ENCODE measurements at regions not wholly inside any gene's neighbourhood (a gene's known extent, or its start where the extent isn't known, plus 50 kb on each side); places are given as distances from the start of the nearest gene placed in this dataset.

- no peak for DNase-seq (ENCODE audit: low read depth in 1 of 2, low spot score in 1 of 2)
Observed at GRCh38 chr1:207971331-207972219, 60.6 kb upstream of the CD34 start.

- DNase-seq (ENCODE audit: low read depth in 1 of 2, low spot score in 1 of 2) = no peak
Observed at GRCh38 chr1:207970329-207971233, 59.7 kb upstream of the CD34 start.

GRCh38 chr1:207969528-207969927 is 58.6 kb upstream of the CD34 start:
- no peak for DNase-seq (ENCODE audit: low read depth in 1 of 2, low spot score in 1 of 2)

- DNase-seq (ENCODE audit: low read depth in 1 of 2, low spot score in 1 of 2) = no peak
Observed at GRCh38 chr1:207968521-207969009, 57.6 kb upstream of the CD34 start.

- DNase-seq (ENCODE audit: low read depth in 1 of 2, low spot score in 1 of 2) = no peak
Observed at GRCh38 chr1:207967703-207968102, 56.8 kb upstream of the CD34 start.

- DNase-seq (ENCODE audit: low read depth in 1 of 2, low spot score in 1 of 2) = no peak
Observed at GRCh38 chr1:207966521-207966920, 55.6 kb upstream of the CD34 start.

- DNase-seq (ENCODE audit: low read depth in 1 of 2, low spot score in 1 of 2) = no peak
Observed at GRCh38 chr1:207965392-207966387, 54.8 kb upstream of the CD34 start.

GRCh38 chr1:207964195-207964966 is 53.5 kb upstream of the CD34 start:
- no peak for DNase-seq (ENCODE audit: low read depth in 1 of 2, low spot score in 1 of 2)

- DNase-seq (ENCODE audit: low read depth in 1 of 2, low spot score in 1 of 2) = peak; percentile 75 to 77
Observed at GRCh38 chr1:207963427-207964194, 52.7 kb upstream of the CD34 start.

- DNase-seq (ENCODE audit: low read depth in 1 of 2, low spot score in 1 of 2) = no peak
Observed at GRCh38 chr1:207962716-207963426, 51.9 kb upstream of the CD34 start.
